Effector memory CD4-positive, alpha-beta T cell (primary cell): ENCODE measurements at regions not wholly inside any gene's neighbourhood (a gene's known extent, or its start where the extent isn't known, plus 50 kb on each side); places are given as distances from the start of the nearest gene placed in this dataset.

Experiments used
- DNase-seq, 3 donors: peaks; one replicate each; pipeline ENCODE4 v3.0.0-alpha.2; 2020
- H3K27ac ChIP-seq: 2 replicates; pipeline ENCODE4 v1.7.0; 2013; ENCODE audit warnings: mild to moderate bottlenecking, low read length, moderate library complexity; ENCODE audit not compliant: insufficient read depth, poor library complexity, severe bottlenecking
- H3K27me3 ChIP-seq: replicated peaks from 2 replicates; pipeline ENCODE4 v1.7.0; 2013; ENCODE audit warnings: mild to moderate bottlenecking, low read length; ENCODE audit not compliant: insufficient read depth, control insufficient read depth, poor library complexity, severe bottlenecking
- H3K36me3 ChIP-seq: 2 replicates; pipeline ENCODE4 v1.7.0; 2013; ENCODE audit warnings: mild to moderate bottlenecking, low read length, moderate library complexity; ENCODE audit not compliant: control insufficient read depth, insufficient read depth
- H3K4me1 ChIP-seq: 2 replicates; pipeline ENCODE4 v1.7.0; 2013; ENCODE audit warnings: low read length, mild to moderate bottlenecking; ENCODE audit not compliant: control insufficient read depth, insufficient read depth, poor library complexity, severe bottlenecking
- H3K4me3 ChIP-seq: 2 replicates; pipeline ENCODE4 v1.7.0; 2013; ENCODE audit warnings: low read length, low read depth, mild to moderate bottlenecking; ENCODE audit not compliant: insufficient read depth, poor library complexity, severe bottlenecking
- H3K9me3 ChIP-seq: 2 replicates; pipeline ENCODE4 v1.7.0; 2013; ENCODE audit warnings: mild to moderate bottlenecking, low read length, moderate library complexity; ENCODE audit not compliant: control insufficient read depth

GRCh38 chr1:228865627-228866330 lies 130.5 kb downstream of the RHOU start:
- Histone ChIP-seq H3K27ac (no peak overlapping the region), H3K36me3 (no peaks in the 10 kb centered on the region), H3K4me3 (no peak overlapping the region), H3K4me1 (peaks cover 12% of the 10 kb centered on the region), H3K9me3 (no peaks in the 10 kb centered on the region), H3K27me3 (no peaks in the 10 kb centered on the region)
- DNase-seq: no peak

GRCh38 chr1:228866468-228866867 lies 131.2 kb downstream of the RHOU start:
- H3K27ac ChIP-seq: no peak overlapping the region
- no peak for DNase-seq
- no peaks in the 10 kb centered on the region for H3K27me3 ChIP-seq
- no peaks in the 10 kb centered on the region for H3K36me3 ChIP-seq
- H3K9me3 ChIP-seq: no peaks in the 10 kb centered on the region
- no peak overlapping the region for H3K4me3 ChIP-seq
- peaks cover 12% of the 10 kb centered on the region for H3K4me1 ChIP-seq

- Histone ChIP-seq H3K36me3 (no peaks in the 10 kb centered on the region), H3K9me3 (no peaks in the 10 kb centered on the region), H3K4me3 (no peak overlapping the region), H3K4me1 (peaks cover 12% of the 10 kb centered on the region), H3K27me3 (no peaks in the 10 kb centered on the region), H3K27ac (no peak overlapping the region)
- DNase-seq: no peak
These were observed 132.1 kb downstream of the RHOU start for GRCh38 chr1:228867108-228867950.

- Histone ChIP-seq H3K4me3 (no peak overlapping the region), H3K36me3 (no peaks in the 10 kb centered on the region)
- DNase-seq: no peak
These were observed 132.9 kb downstream of the RHOU start for GRCh38 chr1:228867951-228868730.

DNA sequence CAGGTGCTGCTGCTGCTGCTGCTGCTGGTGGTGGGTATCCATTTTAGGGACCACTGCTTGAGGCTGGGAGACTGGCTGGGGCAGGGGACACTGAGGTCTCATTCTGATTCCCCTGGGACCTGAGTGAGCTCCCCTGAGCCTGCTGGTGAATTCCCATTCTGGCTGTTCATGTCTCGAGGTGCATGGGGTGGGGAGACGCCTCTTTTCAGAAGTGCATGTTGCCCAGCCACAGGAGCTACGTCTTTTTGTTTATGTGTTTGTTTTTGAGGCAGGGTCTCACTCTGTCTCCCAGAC lies 133.4 kb downstream of the RHOU start:
- Histone ChIP-seq H3K27ac (no peak overlapping the region), H3K4me3 (no peak overlapping the region), H3K9me3 (no peaks in the 10 kb centered on the region), H3K36me3 (no peaks in the 10 kb centered on the region), H3K27me3 (no peaks in the 10 kb centered on the region), H3K4me1 (peaks cover 8% of the 10 kb centered on the region)
- no peak for DNase-seq

More at GRCh38 chr1:228867951-228868730, 132.9 kb downstream of the RHOU start:
- peaks cover 12% of the 10 kb centered on the region for H3K4me1 ChIP-seq
- no peak overlapping the region for H3K27ac ChIP-seq
- H3K27me3 ChIP-seq: no peaks in the 10 kb centered on the region
- no peaks in the 10 kb centered on the region for H3K9me3 ChIP-seq

DNA sequence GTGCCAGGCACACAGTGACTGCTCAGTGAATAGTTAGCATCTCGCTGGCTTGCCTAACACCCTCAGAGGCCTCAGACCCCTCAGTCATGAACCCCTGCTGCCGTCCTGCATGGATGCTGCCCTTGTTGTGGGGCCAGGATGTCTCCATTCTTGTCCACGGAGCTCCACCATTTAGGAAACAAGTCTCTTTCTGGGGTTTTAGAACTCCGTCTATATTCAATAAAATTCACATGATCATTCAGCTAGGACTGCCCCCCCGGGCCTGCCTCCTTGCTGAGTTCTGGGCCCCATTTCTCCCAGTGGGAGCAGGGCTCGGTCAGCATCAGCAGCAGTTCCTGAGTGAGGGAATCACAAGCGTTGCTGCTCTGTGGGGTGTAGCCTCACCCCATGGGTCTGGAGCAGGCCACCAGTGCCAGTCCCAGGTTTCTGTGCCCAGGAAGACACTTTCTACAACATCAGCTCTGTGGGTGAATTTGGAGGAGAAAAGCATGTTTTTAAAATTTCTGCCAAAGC lies 134.1 kb downstream of the RHOU start:
- no peak for DNase-seq
- H3K4me3 ChIP-seq: no peak overlapping the region
- no peak overlapping the region for H3K27ac ChIP-seq
- peaks cover 3% of the 10 kb centered on the region for H3K4me1 ChIP-seq
- H3K9me3 ChIP-seq: no peaks in the 10 kb centered on the region
- H3K27me3 ChIP-seq: no peaks in the 10 kb centered on the region
- no peaks in the 10 kb centered on the region for H3K36me3 ChIP-seq

GRCh38 chr1:228870041-228870713 lies 134.9 kb downstream of the RHOU start:
- H3K9me3 ChIP-seq: no peaks in the 10 kb centered on the region
- no peaks in the 10 kb centered on the region for H3K36me3 ChIP-seq
- H3K4me3 ChIP-seq: no peak overlapping the region
- DNase-seq: no peak
- no peaks in the 10 kb centered on the region for H3K27me3 ChIP-seq
- H3K27ac ChIP-seq: no peak overlapping the region
- H3K4me1 ChIP-seq: no peaks in the 10 kb centered on the region

GRCh38 chr1:228871314-228872061 lies 136.2 kb downstream of the RHOU start:
- no peak for DNase-seq
- no peak overlapping the region for H3K4me3 ChIP-seq
- no peaks in the 10 kb centered on the region for H3K9me3 ChIP-seq
- no peaks in the 10 kb centered on the region for H3K36me3 ChIP-seq
- H3K4me1 ChIP-seq: no peaks in the 10 kb centered on the region
- H3K27me3 ChIP-seq: no peaks in the 10 kb centered on the region
- no peak overlapping the region for H3K27ac ChIP-seq

DNA sequence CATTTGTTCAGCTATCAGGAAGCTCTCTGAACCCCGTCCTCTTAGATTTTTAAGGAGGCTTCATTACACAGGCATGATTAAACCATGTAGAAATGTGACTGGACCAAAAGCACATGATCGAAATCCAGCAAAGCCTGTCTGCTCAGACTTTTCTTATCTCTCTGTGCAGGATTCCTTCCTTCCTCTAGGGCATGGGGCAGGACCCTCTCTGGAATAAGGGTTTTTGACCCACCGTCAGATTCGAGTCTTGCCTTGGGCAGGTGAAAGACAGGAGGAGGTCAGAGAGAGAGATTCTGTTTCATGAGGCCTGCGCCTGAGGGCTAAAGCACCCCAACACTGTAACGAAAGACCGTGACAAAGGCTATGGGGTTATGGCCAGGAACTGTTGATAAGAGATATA lies 136.8 kb downstream of the RHOU start:
- Histone ChIP-seq H3K36me3 (no peaks in the 10 kb centered on the region), H3K27me3 (no peaks in the 10 kb centered on the region)
- DNase-seq: no peak

More for the DNA sequence above, 136.8 kb downstream of the RHOU start:
- Histone ChIP-seq H3K9me3 (no peaks in the 10 kb centered on the region), H3K4me1 (no peaks in the 10 kb centered on the region), H3K27ac (no peak overlapping the region), H3K4me3 (no peak overlapping the region)
